HCT116 (cell line): ENCODE measurements at regions not wholly inside any gene's neighbourhood (a gene's known extent, or its start where the extent isn't known, plus 50 kb on each side); places are given as distances from the start of the nearest gene placed in this dataset.

Source experiments
- ATAC-seq: fragments of 200-7000 bp; cut with Tn5 transposase; 2 replicates; pipeline ENCODE4 v1.9.1; 2020; ENCODE audit warnings: mild to moderate bottlenecking, moderate library complexity
- BruUV-seq: library from RNA; stranded (reverse); fragments of 400-500 nt; replicated peaks from 2 replicates; lab custom pipeline; 2021; lab: Mats Ljungman, UMichigan
- CTCF ChIA-PET: fragments of 300-600 bp; sonication (Branson Sonifier 250); formaldehyde crosslinking; loops from one replicate; lab custom pipeline; 2021; ENCODE audit warnings: antibody characterized with exemption; lab: Charles Lee
- POLR2A ChIA-PET: fragments of 300-600, 350-600 bp; sonication (Branson Sonifier 250); formaldehyde crosslinking; loops from one replicate; lab custom pipeline; 2021; ENCODE audit warnings: antibody characterized with exemption; lab: Charles Lee
- RAD21 ChIA-PET, 2 experiments: fragments of 300-600 bp; sonication (Branson Sonifier 250); formaldehyde crosslinking; loops; one replicate each; lab custom pipeline; 2023; ENCODE audit warnings: low total read pairs in 2 of 2; ENCODE audit not compliant: uncharacterized antibody in 2 of 2, unreplicated experiment in 2 of 2, low non-redundant PET in 1 of 2; lab: Charles Lee
- DNase-seq: peaks from one replicate; pipeline ENCODE4 v3.0.0-alpha.2; 2010; ENCODE audit warnings: low read depth, low spot score
- H2AFZ ChIP-seq: fragments of 200-600 bp; shearing (Covaris generic), sonication (generic); 2 replicates; pipeline ENCODE4 v1.6.1; 2017; ENCODE audit warnings: low read depth, mixed run types, mixed read lengths, antibody characterized with exemption, low read length; ENCODE audit not compliant: poor library complexity, severe bottlenecking
- H3K27ac ChIP-seq: 2 replicates; pipeline ENCODE4 v1.5.1; 2012; ENCODE audit warnings: low read depth, low read length
- H3K27me3 ChIP-seq: fragments of 200-600 bp; sonication (generic); 2 replicates; pipeline ENCODE4 v1.6.1; 2016; ENCODE audit warnings: mixed run types, low read length, mixed read lengths; ENCODE audit not compliant: insufficient read depth
- H3K36me3 ChIP-seq, 2 experiments: fragments of 200-500 bp in 1 of 2; fragments of 200-600 bp in 1 of 2; sonication (Bioruptor generic) in 1 of 2; sonication (generic) in 1 of 2; 2 replicates each; pipeline versions ENCODE4 v1.5.1 to v1.6.1; 2014 to 2016; ENCODE audit warnings: low read length in 2 of 2, inconsistent platforms in 1 of 2, mixed read lengths in 1 of 2, mixed run types in 1 of 2; ENCODE audit not compliant: insufficient read depth in 2 of 2, control insufficient read depth in 1 of 2
- H3K4me1 ChIP-seq, 2 experiments: fragments of 200-600 bp in 1 of 2; sonication (generic) in 1 of 2; 2 replicates each; pipeline versions ENCODE4 v1.5.1 to v1.6.1; 2012 to 2017; ENCODE audit warnings: low read length in 2 of 2, inconsistent platforms in 1 of 2, mild to moderate bottlenecking in 1 of 2, mixed read lengths in 1 of 2, mixed run types in 1 of 2, moderate library complexity in 1 of 2; ENCODE audit not compliant: insufficient read depth in 2 of 2, control insufficient read depth in 1 of 2
- H3K4me2 ChIP-seq: fragments of 200-600 bp; sonication (generic); 2 replicates; pipeline ENCODE4 v1.6.1; 2017; ENCODE audit warnings: mixed run types, low read length, mixed read lengths
- H3K4me3 ChIP-seq, 2 experiments: fragments of 200-600 bp in 1 of 2; sonication (generic) in 1 of 2; replicated peaks in 1 of 2; 2 replicates each; pipeline ENCODE4 v1.5.1; 2011 to 2016; ENCODE audit warnings: low read length in 2 of 2, control low read depth in 1 of 2, low read depth in 1 of 2, mild to moderate bottlenecking in 1 of 2, mixed read lengths in 1 of 2, mixed run types in 1 of 2
- H3K79me2 ChIP-seq: fragments of 200-600 bp; sonication (generic); 2 replicates; pipeline ENCODE4 v1.6.1; 2017; ENCODE audit warnings: mild to moderate bottlenecking, mixed run types, low read length, moderate library complexity, mixed read lengths; ENCODE audit not compliant: insufficient read depth
- H3K9ac ChIP-seq: fragments of 200-600 bp; sonication (generic); 2 replicates; pipeline ENCODE4 v1.6.1; 2016; ENCODE audit warnings: low read length, mixed read lengths
- H3K9me2 ChIP-seq: fragments of 200-600 bp; sonication (generic), shearing (Covaris generic); 2 replicates; pipeline ENCODE4 v1.6.1; 2017; ENCODE audit warnings: mixed run types, mild to moderate bottlenecking, moderate library complexity; ENCODE audit not compliant: insufficient read depth
- H3K9me3 ChIP-seq, 2 experiments: fragments of 200-500 bp in 1 of 2; fragments of 200-600 bp in 1 of 2; sonication (Bioruptor generic) in 1 of 2; sonication (generic) in 1 of 2; 2 replicates each; pipeline ENCODE4 v1.6.1; 2014 to 2017; ENCODE audit warnings: low read length in 2 of 2, mixed read lengths in 2 of 2, inconsistent platforms in 1 of 2, low read depth in 1 of 2, mild to moderate bottlenecking in 1 of 2, mixed run types in 1 of 2, moderate library complexity in 1 of 2; ENCODE audit not compliant: control insufficient read depth in 1 of 2, insufficient read depth in 1 of 2
- H4K20me1 ChIP-seq: fragments of 200-600 bp; sonication (generic), shearing (Covaris generic); 2 replicates; pipeline ENCODE4 v1.6.1; 2017; ENCODE audit warnings: mixed run types, mild to moderate bottlenecking, moderate library complexity; ENCODE audit not compliant: insufficient read depth
- ATF3 ChIP-seq: IDR thresholded peaks from 2 replicates; pipeline ENCODE4 v1.6.1; 2012
- CBX3 ChIP-seq: IDR thresholded peaks from 2 replicates; pipeline ENCODE4 v1.6.1; 2012; ENCODE audit warnings: low read depth
- EGR1 ChIP-seq: IDR thresholded peaks from 2 replicates; pipeline ENCODE4 v1.6.1; 2012; ENCODE audit warnings: low read depth
- ELF1 ChIP-seq: IDR thresholded peaks from 2 replicates; pipeline ENCODE4 v1.6.1; 2012; ENCODE audit warnings: low read depth, borderline replicate concordance
- EZH2 ChIP-seq: fragments of 200-600 bp; sonication (generic); IDR thresholded peaks from 2 replicates; pipeline ENCODE4 v1.6.1; 2017; ENCODE audit warnings: antibody characterized with exemption, mixed run types
- FOSL1 ChIP-seq: IDR thresholded peaks from 2 replicates; pipeline ENCODE4 v1.6.1; 2012; ENCODE audit warnings: low read depth
- POLR2A ChIP-seq: IDR thresholded peaks from 2 replicates; pipeline ENCODE4 v1.7.0; 2011; ENCODE audit warnings: borderline replicate concordance; ENCODE audit not compliant: insufficient read depth, insufficient read length; ENCODE audit errors: extremely low read depth
- POLR2AphosphoS5 ChIP-seq: IDR thresholded peaks from 2 replicates; pipeline ENCODE4 v1.6.1; 2011; ENCODE audit warnings: mild to moderate bottlenecking, low read depth, low read length, moderate library complexity
- RAD21 ChIP-seq: IDR thresholded peaks from 2 replicates; pipeline ENCODE4 v1.6.1; 2012; ENCODE audit warnings: low read depth, mild to moderate bottlenecking
- REST ChIP-seq: IDR thresholded peaks from 2 replicates; pipeline ENCODE4 v1.6.1; 2012; ENCODE audit warnings: low read depth
- SIN3A ChIP-seq: IDR thresholded peaks from 2 replicates; pipeline ENCODE4 v1.6.1; 2012; ENCODE audit warnings: low read depth
- TCF7L2 ChIP-seq: IDR thresholded peaks from 2 replicates; pipeline ENCODE4 v1.7.0; 2011; ENCODE audit warnings: borderline replicate concordance, inconsistent platforms; ENCODE audit not compliant: insufficient read depth, insufficient read length; ENCODE audit errors: extremely low read depth
- YY1 ChIP-seq: IDR thresholded peaks from 2 replicates; pipeline ENCODE4 v1.6.1; 2011; ENCODE audit warnings: low read length, low read depth, moderate library complexity, mild to moderate bottlenecking; ENCODE audit not compliant: insufficient replicate concordance; ENCODE audit errors: extremely low read depth
- ZBTB33 ChIP-seq: IDR thresholded peaks from 2 replicates; pipeline ENCODE4 v1.6.1; 2011; ENCODE audit warnings: mild to moderate bottlenecking, low read length, moderate library complexity; ENCODE audit not compliant: insufficient replicate concordance; ENCODE audit errors: extremely low read depth
- ZFX ChIP-seq: fragments of 450-650 bp; IDR thresholded peaks from 2 replicates; pipeline ENCODE4 v1.6.1; 2017
- ZNF274 ChIP-seq: fragments of 200-500 bp; sonication (Bioruptor generic); IDR thresholded peaks from 2 replicates; pipeline ENCODE4 v1.6.1; 2014; ENCODE audit warnings: mild to moderate bottlenecking, low read depth, low read length, inconsistent platforms
- intact Hi-C: fragments of 100-400 bp; cut with micrococcal nuclease; formaldehyde crosslinking; loops from 2 replicates; pipeline ENCODE4 v1.10.0; 2022

- TF ChIP-seq ZBTB33, result no peak
- TF ChIP-seq REST, result no peak
- no peak for TF ChIP-seq TCF7L2
Observed at GRCh38 chr16:80066805-80067580, 466.5 kb upstream of the MAF start (continued).

- Histone ChIP-seq H3K79me2 (no peaks in the 10 kb centered on the region), H3K36me3 (no peaks in the 10 kb centered on the region), H2AFZ (no peak overlapping the region), H3K9me3 (peaks cover 47 to 58% of the 10 kb centered on the region in 2 experiments; a peak in 2 of 4 replicates), H3K9ac (no peak overlapping the region), H3K27me3 (no peaks in the 10 kb centered on the region), H3K4me2 (no peak overlapping the region), H3K27ac (no peak overlapping the region), H3K4me1 (no peaks in the 10 kb centered on the region), H4K20me1 (no peaks in the 10 kb centered on the region), H3K4me3 (no peak overlapping the region), H3K9me2 (no peaks in the 10 kb centered on the region)
- POLR2A ChIA-PET, result no interaction called here
- no TSS peak for BruUV-seq
- no peak for DNase-seq
- no peak for ATAC-seq
- RAD21 ChIA-PET, result no interaction called here
- intact Hi-C loops, result no loop called here
- CTCF ChIA-PET, result no interaction called here
- TF ChIP-seq FOSL1 (no peak), YY1 (no peak), EGR1 (no peak), ATF3 (no peak), POLR2A (no peak), EZH2 (no peak), POLR2AphosphoS5 (no peak), ZNF274 (no peak), CBX3 (no peak), SIN3A (no peak), ZBTB33 (no peak), ELF1 (no peak), RAD21 (no peak), ZFX (no peak)
Observed at GRCh38 chr16:80065541-80065940, 465.0 kb upstream of the MAF start.
